Peyer's patch (tissue), 4 donors: ENCODE measurements at regions not wholly inside any gene's neighbourhood (a gene's known extent, or its start where the extent isn't known, plus 50 kb on each side); places are given as distances from the start of the nearest gene placed in this dataset.

Experiments
- CTCF ChIP-seq, 6 experiments: fragments of 450-650 bp in 4 of 6; fragments of 200-600 bp in 2 of 6; sonication (generic) in 1 of 6; IDR thresholded peaks; one replicate each; pipeline ENCODE4 v1.5.1; 2017 to 2019; ENCODE audit warnings: antibody characterized with exemption in 6 of 6, mild to moderate bottlenecking in 3 of 6, moderate library complexity in 1 of 6
- POLR2A ChIP-seq, 2 donors: fragments of 450-650 bp; IDR thresholded peaks; one replicate each; pipeline ENCODE4 v1.5.1; 2017; ENCODE audit warnings: antibody characterized with exemption in 2 of 2, mild to moderate bottlenecking in 2 of 2, moderate library complexity in 2 of 2

- no peak for TF ChIP-seq CTCF (IDR thresholded peaks at IDR 0.05)
- TF ChIP-seq POLR2A (IDR thresholded peaks at IDR 0.05), result no peak
Observed at GRCh38 chr7:159249671-159250070, 105.0 kb upstream of the VIPR2 start.
